ENCODE measurements at regions not wholly inside any gene's neighbourhood (a gene's known extent, or its start where the extent isn't known, plus 50 kb on each side); places are given as distances from the start of the nearest gene placed in this dataset.

- no peak for TF ChIP-seq CTCF (IDR thresholded peaks at IDR 0.05)
- no peak for TF ChIP-seq POLR2A (IDR thresholded peaks at IDR 0.05)
Measured at GRCh38 chr2:8371653-8372052, 310.2 kb upstream of the ID2 start.

All from adrenal gland (tissue), 5 donors.